A549 (cell line): ENCODE measurements at regions not wholly inside any gene's neighbourhood (a gene's known extent, or its start where the extent isn't known, plus 50 kb on each side); places are given as distances from the start of the nearest gene placed in this dataset.
A peak's percentile ranks its signal among the peaks of the same experiment; 100 is the strongest.

Experiments used
- ATAC-seq, 2 experiments: fragments of 200-7000 bp in 1 of 2; fragments of >200 bp in 1 of 2; cut with Nextera tagmentation in 1 of 2; cut with Tn5 transposase in 1 of 2; 3 replicates each; pipeline versions ENCODE4 v1.8.0 to v1.9.1; 2018 to 2020; ENCODE audit warnings: mild to moderate bottlenecking in 1 of 2, moderate library complexity in 1 of 2
- CTCF ChIA-PET: fragments of 300-600 bp; sonication (Branson Sonifier 250); formaldehyde crosslinking; extraction: SDS; loops from one replicate; lab custom pipeline; 2021; ENCODE audit warnings: antibody characterized with exemption, inconsistent platforms; lab: Yijun Ruan, JAX
- POLR2A ChIA-PET: fragments of 350-600 bp; formaldehyde crosslinking; extraction: SDS; loops from one replicate; lab custom pipeline; 2021; ENCODE audit warnings: antibody characterized with exemption, inconsistent platforms; lab: Yijun Ruan, JAX
- DNase-seq, 2 experiments: peaks; one replicate each; pipeline versions ENCODE4 v3.0.0 to v3.0.0-alpha.2; 2011 to 2016; ENCODE audit warnings: low read depth in 1 of 2, low spot score in 1 of 2
- FAIRE-seq: peaks from 2 replicates; lab custom pipeline; 2011; peaks lifted over from hg19 to GRCh38; lab: Jason Lieb, UNC
- H3K27ac ChIP-seq, 2 experiments: fragments of >200 bp; sonication (Bioruptor Twin); formaldehyde crosslinking; 3 replicates each; pipeline ENCODE4 v1.5.1; 2016 to 2017
- H3K4me1 ChIP-seq: fragments of >200 bp; sonication (Bioruptor Twin); formaldehyde crosslinking; 3 replicates; pipeline ENCODE4 v1.6.1; 2016
- H3K4me2 ChIP-seq: fragments of >200 bp; sonication (Bioruptor Twin); formaldehyde crosslinking; 3 replicates; pipeline ENCODE4 v1.6.1; 2016
- H3K4me3 ChIP-seq: fragments of >200 bp; sonication (Bioruptor Twin); formaldehyde crosslinking; 3 replicates; pipeline ENCODE4 v1.5.1; 2016
- H3K9me3 ChIP-seq: fragments of >200 bp; sonication (Bioruptor Twin); formaldehyde crosslinking; 3 replicates; pipeline ENCODE4 v1.6.1; 2016
- CBX8 ChIP-seq: fragments of 200-600 bp; sonication (generic); IDR thresholded peaks from 2 replicates; pipeline ENCODE4 v1.6.1; 2016
- EHF ChIP-seq: fragments of 250-450 bp; sonication (Bioruptor Pico); IDR thresholded peaks from 2 replicates; pipeline ENCODE4 v1.5.0; 2020; ENCODE audit warnings: mild to moderate bottlenecking
- EHMT2 ChIP-seq: fragments of 200-600 bp; sonication (generic); IDR thresholded peaks from 2 replicates; pipeline ENCODE4 v1.6.1; 2016; ENCODE audit warnings: antibody characterized with exemption, low read depth, mild to moderate bottlenecking, moderate library complexity
- EP300 ChIP-seq, 2 experiments: fragments of >200 bp; sonication (Bioruptor Twin); formaldehyde crosslinking; IDR thresholded peaks; 2 replicates in 1 of 2; 3 replicates in 1 of 2; pipeline ENCODE4 v1.6.1; 2016 to 2017
- FOSL2 ChIP-seq, 2 experiments: fragments of 450-650 bp in 1 of 2; fragments of >200 bp in 1 of 2; sonication (Bioruptor Twin) in 1 of 2; formaldehyde crosslinking; IDR thresholded peaks; 2 replicates each; pipeline versions ENCODE4 v1.5.0 to v1.6.1; 2016 to 2020; ENCODE audit warnings: mild to moderate bottlenecking in 1 of 2, moderate library complexity in 1 of 2
- HEYL ChIP-seq: fragments of 250-450 bp; sonication (Bioruptor Pico); IDR thresholded peaks from 2 replicates; pipeline ENCODE4 v1.8.0; 2021; ENCODE audit warnings: mild to moderate bottlenecking, moderate library complexity
- HOXB5 ChIP-seq: fragments of 250-450 bp; sonication (Bioruptor Pico); IDR thresholded peaks from 2 replicates; pipeline ENCODE4 v1.5.0; 2020; ENCODE audit warnings: mild to moderate bottlenecking, moderate library complexity
- JUN ChIP-seq, 2 experiments: fragments of >200 bp; sonication (Bioruptor Twin); formaldehyde crosslinking; IDR thresholded peaks; 2 replicates in 1 of 2; 3 replicates in 1 of 2; pipeline ENCODE4 v1.6.1; 2016 to 2017
- NFE2L2 ChIP-seq: fragments of 150-350 bp; conservative IDR thresholded peaks from 2 replicates; pipeline ENCODE4 v1.6.1; 2014; ENCODE audit warnings: low read length
- PHF8 ChIP-seq: fragments of 200-600 bp; sonication (generic); IDR thresholded peaks from 2 replicates; pipeline ENCODE4 v1.6.1; 2016; ENCODE audit warnings: low read depth, mild to moderate bottlenecking, antibody characterized with exemption, moderate library complexity, borderline replicate concordance
- POLR2AphosphoS2 ChIP-seq: conservative IDR thresholded peaks from 2 replicates; pipeline ENCODE4 v1.6.1; 2012; ENCODE audit warnings: low read length, improper control_type of control experiment, inconsistent platforms
- RCOR1 ChIP-seq: fragments of 150-350 bp; IDR thresholded peaks from 2 replicates; pipeline ENCODE4 v1.6.1; 2014; ENCODE audit warnings: antibody characterized with exemption, low read length, low read depth
- RFX5 ChIP-seq: fragments of 450-650 bp; IDR thresholded peaks from 2 replicates; pipeline ENCODE4 v1.7.1; 2014; ENCODE audit warnings: antibody characterized with exemption, mild to moderate bottlenecking, moderate library complexity
- ZFP36 ChIP-seq: fragments of 450-650 bp; IDR thresholded peaks from 2 replicates; pipeline ENCODE4 v1.6.1; 2014; ENCODE audit warnings: borderline replicate concordance; ENCODE audit not compliant: partially characterized antibody
- WGBS: methylation state at CpG from one replicate; pipeline ENCODE4 v1.1.6; 2017; ENCODE audit errors: missing lambda C conversion rate; 5-methylcytosine and 5-hydroxymethylcytosine counted together
- TF ChIP-seq, protein P1 (sequence below): fragments of 250-450 bp; sonication (Bioruptor Pico); IDR thresholded peaks from 2 replicates; pipeline ENCODE4 v1.5.0; 2020; ENCODE audit warnings: low read depth, mild to moderate bottlenecking, moderate library complexity
- TF ChIP-seq, protein P2 (sequence below): IDR thresholded peaks from 2 replicates; pipeline ENCODE4 v1.6.1; 2012
- TF ChIP-seq, protein P3 (sequence below): fragments of >200 bp; sonication (Bioruptor Twin); formaldehyde crosslinking; IDR thresholded peaks from 2 replicates; pipeline ENCODE4 v1.6.1; 2016
- TF ChIP-seq, protein P4 (sequence below): fragments of 200-600 bp; sonication (generic); IDR thresholded peaks from 2 replicates; pipeline ENCODE4 v1.6.1; 2016; ENCODE audit warnings: antibody characterized with exemption, mild to moderate bottlenecking, moderate library complexity
- TF ChIP-seq, protein P5 (sequence below): IDR thresholded peaks from 2 replicates; pipeline ENCODE4 v1.6.1; 2012

DNA sequence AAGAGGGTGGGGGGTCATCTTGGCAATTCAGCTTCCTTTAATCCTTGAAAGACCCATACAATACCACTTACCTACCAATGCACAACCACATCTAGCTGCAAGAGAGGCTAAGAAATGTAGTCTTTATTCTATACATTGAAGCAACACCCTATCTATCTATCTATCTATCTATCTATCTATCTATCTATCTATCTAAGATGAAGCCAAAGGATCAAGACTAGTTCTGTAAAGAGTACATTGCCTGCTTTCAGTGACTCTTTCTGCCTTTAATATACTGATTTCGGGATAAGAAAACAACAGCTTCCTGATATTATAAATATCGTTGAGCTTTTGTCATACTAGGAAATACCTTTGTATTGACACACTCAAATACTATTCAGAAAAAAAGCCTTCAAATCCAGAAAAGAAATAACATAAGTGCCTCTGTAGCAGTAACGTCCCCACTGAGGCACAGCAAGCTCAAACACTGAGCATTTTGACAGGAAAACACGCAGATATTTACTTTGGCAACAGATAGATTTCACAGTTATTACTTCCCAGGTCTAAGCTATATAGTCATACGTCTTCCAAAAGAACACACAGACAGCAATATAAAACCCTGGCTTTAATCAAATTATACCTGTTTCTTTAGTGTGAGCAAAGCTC, 139.4 kb upstream of the SERTAD2 start:
- no peaks in the 10 kb centered on the region for H3K9me3 ChIP-seq
- ChIA-PET POLR2A (interaction anchor here (1.3 to 3.2 kb wide), 2 partner anchors 12 to 139 kb away, joined by 3 to 14 read pairs; partner anchors contain the start of gene SERTAD2), CTCF (interaction anchor here (0.8 to 1.9 kb wide), 12 partner anchors 9 to 232 kb away, joined by 3 to 8 read pairs (median 4); no protein-coding TSS in a partner anchor)
- no peak overlapping the region for H3K4me3 ChIP-seq
- peaks cover 18% of the 10 kb centered on the region for H3K4me1 ChIP-seq
- DNase-seq = no peak
- 28% methylated on average over 5 of the region's 5 CpGs for WGBS
- FAIRE-seq = no peak
- no peak overlapping the region for H3K27ac ChIP-seq
- no peak for TF ChIP-seq HEYL
- H3K4me2 ChIP-seq = peak overlapping the region; percentile 30; the same call in 1 of the 3 replicates
- ATAC-seq = no peak

DNA sequence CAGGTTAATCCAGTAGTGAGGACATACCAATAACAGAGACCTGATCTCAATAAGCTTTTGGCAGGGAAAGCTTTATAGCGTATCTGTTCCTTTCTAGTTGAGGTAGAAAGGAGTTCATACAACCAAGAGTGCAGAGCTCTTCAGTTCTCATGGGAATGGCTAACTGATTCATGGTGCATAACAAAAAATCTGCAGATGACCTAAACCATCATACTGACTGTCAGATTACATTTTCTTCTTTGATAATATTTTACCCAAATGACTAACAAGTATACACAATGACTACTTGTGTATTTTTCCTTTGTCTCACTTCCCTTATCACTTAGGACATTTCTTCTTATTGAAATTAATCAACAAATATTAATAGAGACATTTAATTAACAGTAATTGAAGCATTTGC, 140.0 kb upstream of the SERTAD2 start:
- Histone ChIP-seq H3K4me1 (peaks cover 24% of the 10 kb centered on the region), H3K4me3 (no peak overlapping the region), H3K27ac (no peak overlapping the region), H3K4me2 (peak overlapping the region; percentile 30; the same call in 2 of the 3 replicates), H3K9me3 (no peaks in the 10 kb centered on the region)
- FAIRE-seq = no peak
- ChIA-PET POLR2A (interaction anchor here (1.3 to 3.2 kb wide), 2 partner anchors 11 to 140 kb away, joined by 3 to 14 read pairs; partner anchors contain the start of gene SERTAD2), CTCF (interaction anchor here (1.0 to 1.9 kb wide), 9 partner anchors 13 to 233 kb away, joined by 3 to 8 read pairs (median 4); no protein-coding TSS in a partner anchor)
- no peak for ATAC-seq
- no peak for DNase-seq
- WGBS = 45% methylated on average over 1 of the region's 1 CpG
- TF ChIP-seq FOSL2 (IDR thresholded peaks at IDR 0.05) = no peak
- peak; percentile 34; the same call in 1 of the 2 replicates for TF ChIP-seq FOSL2 (CRISPR knock-in tag; IDR thresholded peaks at IDR 0.05)
- no peak for TF ChIP-seq RFX5

DNA sequence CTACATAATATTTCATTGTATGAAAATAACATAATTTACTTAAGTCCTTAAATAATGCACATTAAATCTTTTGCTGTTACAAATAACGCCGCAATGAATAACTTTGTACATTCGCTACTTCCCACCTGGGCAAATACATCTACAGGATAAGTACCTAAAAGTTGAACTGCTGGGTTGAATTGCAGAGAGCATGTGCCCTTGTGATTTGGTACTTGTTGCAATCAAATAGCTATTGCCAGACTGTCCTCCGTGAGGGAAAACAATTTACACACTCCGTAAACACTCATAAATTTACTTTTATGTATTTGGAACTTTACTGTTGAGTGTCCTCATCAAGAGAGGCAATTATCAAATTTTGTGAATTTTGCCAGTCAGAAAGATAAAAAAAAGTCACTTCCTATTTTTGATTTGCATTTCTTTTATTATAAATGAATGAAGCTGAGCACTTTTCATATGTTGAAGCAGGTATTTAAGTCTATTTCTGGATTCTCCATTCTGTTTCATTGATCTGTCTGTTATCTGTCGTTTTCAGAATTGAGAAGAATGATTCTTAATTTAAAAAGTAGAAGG, 140.8 kb upstream of the SERTAD2 start:
- Histone ChIP-seq H3K27ac (no peak overlapping the region), H3K4me2 (no peak overlapping the region), H3K4me3 (no peak overlapping the region), H3K4me1 (peaks cover 27% of the 10 kb centered on the region), H3K9me3 (no peaks in the 10 kb centered on the region)
- DNase-seq (no peak), ATAC-seq (no peak), FAIRE-seq (no peak)
- TF ChIP-seq HEYL = no peak
- TF ChIP-seq, protein P1, sequence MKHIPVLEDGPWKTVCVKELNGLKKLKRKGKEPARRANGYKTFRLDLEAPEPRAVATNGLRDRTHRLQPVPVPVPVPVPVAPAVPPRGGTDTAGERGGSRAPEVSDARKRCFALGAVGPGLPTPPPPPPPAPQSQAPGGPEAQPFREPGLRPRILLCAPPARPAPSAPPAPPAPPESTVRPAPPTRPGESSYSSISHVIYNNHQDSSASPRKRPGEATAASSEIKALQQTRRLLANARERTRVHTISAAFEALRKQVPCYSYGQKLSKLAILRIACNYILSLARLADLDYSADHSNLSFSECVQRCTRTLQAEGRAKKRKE = no peak
- no peak for TF ChIP-seq EHMT2
- TF ChIP-seq, protein P2, sequence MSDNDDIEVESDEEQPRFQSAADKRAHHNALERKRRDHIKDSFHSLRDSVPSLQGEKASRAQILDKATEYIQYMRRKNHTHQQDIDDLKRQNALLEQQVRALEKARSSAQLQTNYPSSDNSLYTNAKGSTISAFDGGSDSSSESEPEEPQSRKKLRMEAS = no peak
- no peak for TF ChIP-seq JUN (IDR thresholded peaks at IDR 0.05)
- no peak for TF ChIP-seq PHF8
- no peak for TF ChIP-seq NFE2L2
- TF ChIP-seq HOXB5 = no peak
- TF ChIP-seq, protein P3, sequence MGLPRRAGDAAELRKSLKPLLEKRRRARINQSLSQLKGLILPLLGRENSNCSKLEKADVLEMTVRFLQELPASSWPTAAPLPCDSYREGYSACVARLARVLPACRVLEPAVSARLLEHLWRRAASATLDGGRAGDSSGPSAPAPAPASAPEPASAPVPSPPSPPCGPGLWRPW = no peak
- TF ChIP-seq, protein P4, sequence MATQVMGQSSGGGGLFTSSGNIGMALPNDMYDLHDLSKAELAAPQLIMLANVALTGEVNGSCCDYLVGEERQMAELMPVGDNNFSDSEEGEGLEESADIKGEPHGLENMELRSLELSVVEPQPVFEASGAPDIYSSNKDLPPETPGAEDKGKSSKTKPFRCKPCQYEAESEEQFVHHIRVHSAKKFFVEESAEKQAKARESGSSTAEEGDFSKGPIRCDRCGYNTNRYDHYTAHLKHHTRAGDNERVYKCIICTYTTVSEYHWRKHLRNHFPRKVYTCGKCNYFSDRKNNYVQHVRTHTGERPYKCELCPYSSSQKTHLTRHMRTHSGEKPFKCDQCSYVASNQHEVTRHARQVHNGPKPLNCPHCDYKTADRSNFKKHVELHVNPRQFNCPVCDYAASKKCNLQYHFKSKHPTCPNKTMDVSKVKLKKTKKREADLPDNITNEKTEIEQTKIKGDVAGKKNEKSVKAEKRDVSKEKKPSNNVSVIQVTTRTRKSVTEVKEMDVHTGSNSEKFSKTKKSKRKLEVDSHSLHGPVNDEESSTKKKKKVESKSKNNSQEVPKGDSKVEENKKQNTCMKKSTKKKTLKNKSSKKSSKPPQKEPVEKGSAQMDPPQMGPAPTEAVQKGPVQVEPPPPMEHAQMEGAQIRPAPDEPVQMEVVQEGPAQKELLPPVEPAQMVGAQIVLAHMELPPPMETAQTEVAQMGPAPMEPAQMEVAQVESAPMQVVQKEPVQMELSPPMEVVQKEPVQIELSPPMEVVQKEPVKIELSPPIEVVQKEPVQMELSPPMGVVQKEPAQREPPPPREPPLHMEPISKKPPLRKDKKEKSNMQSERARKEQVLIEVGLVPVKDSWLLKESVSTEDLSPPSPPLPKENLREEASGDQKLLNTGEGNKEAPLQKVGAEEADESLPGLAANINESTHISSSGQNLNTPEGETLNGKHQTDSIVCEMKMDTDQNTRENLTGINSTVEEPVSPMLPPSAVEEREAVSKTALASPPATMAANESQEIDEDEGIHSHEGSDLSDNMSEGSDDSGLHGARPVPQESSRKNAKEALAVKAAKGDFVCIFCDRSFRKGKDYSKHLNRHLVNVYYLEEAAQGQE = no peak
- no peak for TF ChIP-seq EP300 (IDR thresholded peaks at IDR 0.05)
- TF ChIP-seq, protein P5, sequence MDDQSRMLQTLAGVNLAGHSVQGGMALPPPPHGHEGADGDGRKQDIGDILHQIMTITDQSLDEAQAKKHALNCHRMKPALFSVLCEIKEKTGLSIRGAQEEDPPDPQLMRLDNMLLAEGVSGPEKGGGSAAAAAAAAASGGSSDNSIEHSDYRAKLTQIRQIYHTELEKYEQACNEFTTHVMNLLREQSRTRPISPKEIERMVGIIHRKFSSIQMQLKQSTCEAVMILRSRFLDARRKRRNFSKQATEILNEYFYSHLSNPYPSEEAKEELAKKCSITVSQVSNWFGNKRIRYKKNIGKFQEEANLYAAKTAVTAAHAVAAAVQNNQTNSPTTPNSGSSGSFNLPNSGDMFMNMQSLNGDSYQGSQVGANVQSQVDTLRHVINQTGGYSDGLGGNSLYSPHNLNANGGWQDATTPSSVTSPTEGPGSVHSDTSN = no peak
- no peak for TF ChIP-seq EHF
- TF ChIP-seq ZFP36 = no peak
- no peak for TF ChIP-seq RCOR1
- TF ChIP-seq POLR2AphosphoS2 = no peak
- no peak for TF ChIP-seq CBX8
- WGBS = 82% methylated on average over 6 of the region's 6 CpGs
- ChIA-PET POLR2A (interaction anchor here (1.3 to 3.2 kb wide), 2 partner anchors 11 to 141 kb away, joined by 3 to 14 read pairs; partner anchors contain the start of gene SERTAD2), CTCF (interaction anchor here (0.9 to 1.9 kb wide), 3 partner anchors 10 to 140 kb away, joined by 4 to 7 read pairs (median 6); partner anchors contain the start of gene SERTAD2)
